Thymus (tissue), 11 donors: ENCODE measurements at regions not wholly inside any gene's neighbourhood (a gene's known extent, or its start where the extent isn't known, plus 50 kb on each side); places are given as distances from the start of the nearest gene placed in this dataset.

ENCODE experiments used
- DNase-seq, 9 donors: peaks; one replicate each; pipeline ENCODE4 v3.0.0-alpha.2; 2013; ENCODE audit warnings: low spot score in 9 of 9, low read depth in 6 of 9, missing footprints in 1 of 9
- H3K27ac ChIP-seq, 2 donors: one replicate each; pipeline ENCODE4 v1.5.1; 2013; ENCODE audit warnings: control low read depth in 1 of 2, low read depth in 1 of 2, low read length in 1 of 2, mild to moderate bottlenecking in 1 of 2, moderate library complexity in 1 of 2
- H3K27me3 ChIP-seq, 2 donors: one replicate each; pipeline ENCODE4 v1.5.1; 2013; ENCODE audit warnings: low read length in 1 of 2; ENCODE audit not compliant: control insufficient read depth in 2 of 2, insufficient read depth in 1 of 2
- H3K36me3 ChIP-seq, 2 donors: one replicate each; pipeline ENCODE4 v1.5.1; 2013; ENCODE audit warnings: low read length in 1 of 2, mild to moderate bottlenecking in 1 of 2, moderate library complexity in 1 of 2; ENCODE audit not compliant: control insufficient read depth in 2 of 2, insufficient read depth in 2 of 2
- H3K4me1 ChIP-seq, 2 donors: one replicate each; pipeline ENCODE4 v1.5.1; 2013; ENCODE audit warnings: low read length in 2 of 2; ENCODE audit not compliant: control insufficient read depth in 2 of 2, insufficient read depth in 2 of 2
- H3K4me3 ChIP-seq, 2 donors: one replicate each; pipeline ENCODE4 v1.5.1; 2013; ENCODE audit warnings: low read length in 2 of 2, control low read depth in 1 of 2, mild to moderate bottlenecking in 1 of 2
- H3K9me3 ChIP-seq, 2 donors: one replicate each; pipeline ENCODE4 v1.5.1; 2013; ENCODE audit warnings: low read length in 1 of 2, mild to moderate bottlenecking in 1 of 2; ENCODE audit not compliant: control insufficient read depth in 2 of 2, insufficient read depth in 1 of 2
- WGBS: extraction: QIAGEN DNeasy Blood & Tissue Kit; methylation state at CpG from one replicate; pipeline ENCODE4 v1.1.7; 2013; 5-methylcytosine and 5-hydroxymethylcytosine counted together
- donor health status: healthy.

DNA sequence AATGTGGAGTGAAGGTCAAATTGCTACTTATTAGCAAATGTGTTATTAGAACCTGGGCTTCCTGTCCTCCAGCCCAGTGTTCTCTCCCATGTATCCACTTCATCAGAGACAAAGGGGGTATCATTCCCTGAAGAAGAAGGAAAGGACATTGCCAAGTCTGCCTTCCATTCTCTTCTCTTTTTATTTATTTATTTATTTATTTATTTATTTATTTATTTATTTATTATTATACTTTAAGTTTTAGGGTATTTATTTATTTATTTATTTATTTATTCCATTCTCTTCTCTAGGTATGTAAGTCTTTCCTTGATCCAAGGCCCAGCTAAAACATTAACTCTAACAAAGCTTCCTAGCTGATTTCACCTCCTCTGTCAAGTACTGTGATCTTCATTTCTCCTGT lies 277.8 kb upstream of the DNAJC19 start:
- no peaks in the 10 kb centered on the region for H3K27me3 ChIP-seq
- H3K4me1 ChIP-seq, result no peaks in the 10 kb centered on the region
- H3K4me3 ChIP-seq, result no peak overlapping the region
- DNase-seq, result no peak
- no peak overlapping the region for H3K27ac ChIP-seq
- no peaks in the 10 kb centered on the region for H3K36me3 ChIP-seq
- no peaks in the 10 kb centered on the region for H3K9me3 ChIP-seq

DNA sequence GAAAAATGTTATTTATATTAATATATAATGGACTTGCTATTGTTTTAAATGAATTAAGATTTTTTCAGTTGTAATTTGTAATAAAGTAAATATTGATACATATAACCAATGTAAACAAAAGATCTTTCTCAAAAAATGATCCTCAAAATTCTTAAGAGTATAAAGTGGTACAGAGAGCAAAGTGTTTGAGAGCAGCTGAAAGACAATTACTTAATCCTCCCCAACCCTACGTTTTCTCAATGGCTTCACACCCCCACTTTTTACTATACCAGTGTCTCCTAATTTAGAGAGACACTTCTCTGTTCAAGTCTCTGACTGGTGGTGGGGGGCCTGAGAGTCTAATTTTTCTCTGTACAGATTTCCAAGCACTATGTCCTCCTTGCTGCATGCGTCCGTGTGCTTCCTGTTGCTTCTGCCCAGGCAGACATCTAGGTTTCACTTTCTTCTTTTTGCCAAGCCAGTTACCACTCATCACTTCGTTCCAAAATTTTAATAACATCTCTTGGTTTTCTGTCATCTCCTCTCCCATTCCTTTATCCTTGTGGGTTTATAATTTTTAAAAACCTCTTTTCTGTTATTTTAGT lies 276.3 kb upstream of the DNAJC19 start:
- no peaks in the 10 kb centered on the region for H3K9me3 ChIP-seq
- 52% methylated on average over 4 of the region's 4 CpGs for WGBS
- no peak overlapping the region for H3K27ac ChIP-seq
- DNase-seq, result no peak
- H3K36me3 ChIP-seq, result no peaks in the 10 kb centered on the region
- no peaks in the 10 kb centered on the region for H3K27me3 ChIP-seq
- H3K4me1 ChIP-seq, result no peaks in the 10 kb centered on the region
- H3K4me3 ChIP-seq, result no peak overlapping the region

GRCh38 chr3:181264486-181264885 lies 274.9 kb upstream of the DNAJC19 start:
- Histone ChIP-seq H3K9me3 (no peaks in the 10 kb centered on the region), H3K27me3 (no peaks in the 10 kb centered on the region), H3K36me3 (no peaks in the 10 kb centered on the region), H3K27ac (no peak overlapping the region), H3K4me1 (no peaks in the 10 kb centered on the region), H3K4me3 (no peak overlapping the region)
- DNase-seq, result no peak
- 92% methylated on average over 2 of the region's 2 CpGs for WGBS

GRCh38 chr3:181253796-181254195 lies 264.3 kb upstream of the DNAJC19 start:
- no peaks in the 10 kb centered on the region for H3K9me3 ChIP-seq
- WGBS, result 82% methylated on average over 3 of the region's 3 CpGs

DNA sequence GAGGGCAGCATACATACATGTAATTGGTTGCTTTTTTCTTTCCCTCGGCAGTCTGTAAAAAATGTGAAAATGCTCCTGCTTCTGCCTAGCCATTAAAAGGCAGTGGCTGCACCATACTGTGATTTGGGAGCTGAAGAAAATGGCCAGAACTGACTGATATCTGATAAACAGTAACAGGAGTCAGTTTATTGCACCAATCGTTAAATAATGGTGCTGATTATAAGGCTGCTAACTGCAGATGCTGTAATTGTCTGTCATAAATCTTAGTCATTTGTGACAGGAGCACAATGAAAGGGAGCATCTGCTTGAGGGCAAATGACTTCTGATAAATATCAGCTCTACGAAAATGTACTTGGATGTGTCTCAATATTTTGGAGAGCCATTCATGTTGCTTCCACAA lies 263.1 kb upstream of the DNAJC19 start:
- no peaks in the 10 kb centered on the region for H3K36me3 ChIP-seq
- H3K27ac ChIP-seq, result no peak overlapping the region
- WGBS, result 23% methylated on average over 3 of the region's 3 CpGs
- no peak overlapping the region for H3K4me3 ChIP-seq
- H3K9me3 ChIP-seq, result no peaks in the 10 kb centered on the region
- no peaks in the 10 kb centered on the region for H3K4me1 ChIP-seq
- no peak for DNase-seq
- H3K27me3 ChIP-seq, result no peaks in the 10 kb centered on the region

More at GRCh38 chr3:181253796-181254195, 264.3 kb upstream of the DNAJC19 start:
- H3K4me1 ChIP-seq, result no peaks in the 10 kb centered on the region
- no peak overlapping the region for H3K27ac ChIP-seq
- no peaks in the 10 kb centered on the region for H3K36me3 ChIP-seq
- DNase-seq, result no peak
- no peak overlapping the region for H3K4me3 ChIP-seq
- H3K27me3 ChIP-seq, result no peaks in the 10 kb centered on the region

DNA sequence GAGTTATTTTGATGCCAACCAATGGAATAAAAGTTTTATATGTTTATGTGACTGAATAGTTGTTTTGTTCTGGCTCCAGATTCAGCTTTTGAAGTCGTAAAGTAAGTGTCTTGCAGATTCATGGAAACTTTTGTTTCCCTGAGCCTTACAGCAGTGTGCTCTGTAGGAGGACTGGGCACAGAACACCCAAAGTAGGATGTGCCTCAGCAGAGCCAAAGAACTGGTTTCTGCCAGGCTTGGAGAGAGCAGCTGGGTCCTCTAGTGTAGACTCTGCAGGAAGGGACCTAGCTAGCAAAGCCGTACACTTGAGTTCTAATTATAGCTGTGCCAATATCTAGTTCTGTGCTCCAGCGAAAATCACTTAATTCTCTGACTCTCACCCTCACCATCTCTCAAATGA lies 261.2 kb upstream of the DNAJC19 start:
- no peaks in the 10 kb centered on the region for H3K27me3 ChIP-seq
- DNase-seq, result no peak
- H3K4me1 ChIP-seq, result no peaks in the 10 kb centered on the region
- 82% methylated on average over 3 of the region's 3 CpGs for WGBS
- no peak overlapping the region for H3K4me3 ChIP-seq
- no peak overlapping the region for H3K27ac ChIP-seq
- no peaks in the 10 kb centered on the region for H3K36me3 ChIP-seq
- no peaks in the 10 kb centered on the region for H3K9me3 ChIP-seq

GRCh38 chr3:181239441-181239840 lies 249.9 kb upstream of the DNAJC19 start:
- no peak for DNase-seq
- Histone ChIP-seq H3K4me3 (no peak overlapping the region), H3K27ac (no peak overlapping the region), H3K4me1 (no peaks in the 10 kb centered on the region), H3K36me3 (no peaks in the 10 kb centered on the region), H3K27me3 (no peaks in the 10 kb centered on the region), H3K9me3 (no peaks in the 10 kb centered on the region)
- 90% methylated on average over 2 of the region's 2 CpGs for WGBS

DNA sequence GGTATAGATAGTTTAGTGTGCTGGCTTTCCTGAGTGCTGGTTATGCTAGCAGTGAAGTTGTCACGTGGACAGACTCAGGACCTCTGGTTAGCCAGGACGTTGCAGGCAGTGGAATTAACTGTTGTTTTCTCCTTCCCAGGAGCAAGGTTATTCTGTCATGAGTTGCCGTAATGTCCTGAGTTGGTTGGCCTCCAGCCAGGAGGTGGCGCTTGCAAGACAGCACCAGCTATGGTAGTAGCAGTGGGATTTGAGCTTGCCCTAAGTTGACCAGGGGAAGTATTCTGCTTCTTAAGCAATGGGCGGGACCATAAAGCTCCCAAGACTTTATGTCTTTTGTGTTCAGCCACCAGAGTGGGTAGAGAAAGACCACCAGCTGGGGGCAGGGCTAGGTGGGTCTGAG lies 240.7 kb upstream of the DNAJC19 start:
- DNase-seq, result no peak
- no peaks in the 10 kb centered on the region for H3K4me1 ChIP-seq
- H3K9me3 ChIP-seq, result no peaks in the 10 kb centered on the region
- 91% methylated on average over 5 of the region's 5 CpGs for WGBS
- no peak overlapping the region for H3K27ac ChIP-seq
- H3K27me3 ChIP-seq, result no peaks in the 10 kb centered on the region
- no peak overlapping the region for H3K4me3 ChIP-seq
- H3K36me3 ChIP-seq, result no peaks in the 10 kb centered on the region

- Histone ChIP-seq H3K4me1 (no peaks in the 10 kb centered on the region), H3K4me3 (no peak overlapping the region), H3K9me3 (no peaks in the 10 kb centered on the region), H3K27me3 (no peaks in the 10 kb centered on the region), H3K36me3 (no peaks in the 10 kb centered on the region), H3K27ac (no peak overlapping the region)
- DNase-seq, result no peak
- WGBS, result 78% methylated on average over 2 of the region's 2 CpGs
Measured at GRCh38 chr3:181213347-181213746, 223.8 kb upstream of the DNAJC19 start.

DNA sequence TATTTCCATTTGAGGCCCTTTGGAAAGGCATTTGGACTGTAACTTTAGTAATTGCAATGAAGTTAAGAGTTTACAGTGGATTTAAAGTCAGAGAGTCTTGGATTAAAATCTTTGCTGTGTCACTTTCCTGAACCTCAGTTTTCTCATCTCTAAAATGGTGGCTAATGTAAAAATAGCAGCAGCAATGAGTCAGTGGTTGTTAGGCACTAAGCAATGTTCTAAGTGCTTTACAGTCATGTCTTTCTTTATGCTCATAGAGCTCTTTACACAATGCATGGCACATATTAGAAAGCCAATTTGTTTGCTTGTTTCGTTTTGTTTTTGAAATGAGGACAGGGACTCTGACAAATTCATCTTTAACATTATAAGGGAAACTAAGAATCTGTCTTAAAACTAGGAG lies 222.7 kb upstream of the DNAJC19 start:
- no peak overlapping the region for H3K27ac ChIP-seq
- no peak for DNase-seq
- H3K27me3 ChIP-seq, result no peaks in the 10 kb centered on the region
- no peaks in the 10 kb centered on the region for H3K4me1 ChIP-seq
- H3K36me3 ChIP-seq, result no peaks in the 10 kb centered on the region
- no peaks in the 10 kb centered on the region for H3K9me3 ChIP-seq
- 84% methylated on average over 1 of the region's 1 CpG for WGBS
- no peak overlapping the region for H3K4me3 ChIP-seq
